ENCODE measurements at regions not wholly inside any gene's neighbourhood (a gene's known extent, or its start where the extent isn't known, plus 50 kb on each side); places are given as distances from the start of the nearest gene placed in this dataset.

- no peak overlapping the region for H3K4me3 ChIP-seq
- no peaks in the 10 kb centered on the region for H3K27me3 ChIP-seq (replicated peaks; ENCODE audit: insufficient read depth)
- no peak overlapping the region for H3K27ac ChIP-seq
- no peaks in the 10 kb centered on the region for H3K36me3 ChIP-seq
- ATAC-seq (ENCODE audit: insufficient number of reproducible peaks, low FRiP score, low read depth) (no peak), DNase-seq (ENCODE audit: low spot score) (no peak)
- peaks cover 0 to 35% of the 10 kb centered on the region in 2 donors for H3K4me1 ChIP-seq (ENCODE audit: control insufficient read depth in 1 of 2, low read depth in 2 of 2)
- H3K9me3 ChIP-seq = no peaks in the 10 kb centered on the region
- TF ChIP-seq, protein P1, sequence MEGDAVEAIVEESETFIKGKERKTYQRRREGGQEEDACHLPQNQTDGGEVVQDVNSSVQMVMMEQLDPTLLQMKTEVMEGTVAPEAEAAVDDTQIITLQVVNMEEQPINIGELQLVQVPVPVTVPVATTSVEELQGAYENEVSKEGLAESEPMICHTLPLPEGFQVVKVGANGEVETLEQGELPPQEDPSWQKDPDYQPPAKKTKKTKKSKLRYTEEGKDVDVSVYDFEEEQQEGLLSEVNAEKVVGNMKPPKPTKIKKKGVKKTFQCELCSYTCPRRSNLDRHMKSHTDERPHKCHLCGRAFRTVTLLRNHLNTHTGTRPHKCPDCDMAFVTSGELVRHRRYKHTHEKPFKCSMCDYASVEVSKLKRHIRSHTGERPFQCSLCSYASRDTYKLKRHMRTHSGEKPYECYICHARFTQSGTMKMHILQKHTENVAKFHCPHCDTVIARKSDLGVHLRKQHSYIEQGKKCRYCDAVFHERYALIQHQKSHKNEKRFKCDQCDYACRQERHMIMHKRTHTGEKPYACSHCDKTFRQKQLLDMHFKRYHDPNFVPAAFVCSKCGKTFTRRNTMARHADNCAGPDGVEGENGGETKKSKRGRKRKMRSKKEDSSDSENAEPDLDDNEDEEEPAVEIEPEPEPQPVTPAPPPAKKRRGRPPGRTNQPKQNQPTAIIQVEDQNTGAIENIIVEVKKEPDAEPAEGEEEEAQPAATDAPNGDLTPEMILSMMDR (IDR thresholded peaks at IDR 0.05) = no peak
These were observed 802.8 kb downstream of the BRD1 start for GRCh38 chr22:49024775-49025440.

GRCh38 chr22:49023879-49024774 is 803.5 kb downstream of the BRD1 start:
- Histone ChIP-seq H3K27ac (no peak overlapping the region), H3K27me3 (replicated peaks; ENCODE audit: insufficient read depth) (no peaks in the 10 kb centered on the region), H3K36me3 (no peaks in the 10 kb centered on the region), H3K4me1 (ENCODE audit: control insufficient read depth in 1 of 2, low read depth in 2 of 2) (peaks cover 0 to 35% of the 10 kb centered on the region in 2 donors), H3K9me3 (no peaks in the 10 kb centered on the region), H3K4me3 (no peak overlapping the region)
- TF ChIP-seq, protein P1 (IDR thresholded peaks at IDR 0.05) = no peak
- ATAC-seq (ENCODE audit: insufficient number of reproducible peaks, low FRiP score, low read depth) = peak; percentile 20
- no peak for DNase-seq (ENCODE audit: low spot score)

DNA sequence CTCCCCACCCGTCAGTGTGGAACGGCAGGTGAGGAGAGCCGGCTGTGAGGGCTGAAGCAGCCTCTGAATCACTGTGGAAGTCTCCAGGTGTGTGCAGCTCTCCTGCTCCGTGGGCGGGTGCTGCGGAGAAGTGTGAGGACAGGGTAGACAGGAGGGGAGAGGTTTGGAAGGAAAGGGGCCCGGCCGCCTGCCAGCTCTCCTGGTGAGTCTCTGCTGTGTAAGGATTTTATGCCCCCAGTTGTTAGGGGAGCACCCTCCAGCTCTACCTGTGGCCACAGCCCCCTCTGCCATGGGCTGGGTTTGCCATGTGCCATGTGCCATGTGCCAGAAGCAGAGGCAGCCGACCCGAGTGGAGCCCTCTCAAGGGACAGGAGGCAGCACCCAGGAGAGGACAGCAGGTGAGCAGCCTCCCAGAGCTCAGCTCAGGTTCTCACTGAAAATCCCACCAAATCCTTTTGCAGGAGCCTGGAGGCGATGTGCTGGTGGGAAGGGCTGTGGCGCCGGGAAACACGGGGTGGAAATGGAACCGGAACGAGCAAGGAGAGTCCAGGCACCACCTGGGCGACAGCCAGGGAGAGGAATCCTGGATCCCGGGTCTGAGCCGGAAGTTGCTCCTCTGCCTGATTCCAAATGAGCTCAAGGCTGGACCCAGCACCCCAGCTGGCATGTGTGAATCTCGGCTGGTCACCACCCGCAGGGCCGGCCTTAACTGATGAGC is 804.4 kb downstream of the BRD1 start:
- Histone ChIP-seq H3K27me3 (replicated peaks; ENCODE audit: insufficient read depth) (no peaks in the 10 kb centered on the region), H3K4me3 (no peak overlapping the region), H3K27ac (no peak overlapping the region), H3K36me3 (no peaks in the 10 kb centered on the region), H3K4me1 (ENCODE audit: control insufficient read depth in 1 of 2, low read depth in 2 of 2) (peaks cover 0 to 35% of the 10 kb centered on the region in 2 donors), H3K9me3 (no peaks in the 10 kb centered on the region)
- DNase-seq (ENCODE audit: low spot score) (no peak), ATAC-seq (ENCODE audit: insufficient number of reproducible peaks, low FRiP score, low read depth) (no peak)
- TF ChIP-seq, protein P1 (IDR thresholded peaks at IDR 0.05) = no peak

DNA sequence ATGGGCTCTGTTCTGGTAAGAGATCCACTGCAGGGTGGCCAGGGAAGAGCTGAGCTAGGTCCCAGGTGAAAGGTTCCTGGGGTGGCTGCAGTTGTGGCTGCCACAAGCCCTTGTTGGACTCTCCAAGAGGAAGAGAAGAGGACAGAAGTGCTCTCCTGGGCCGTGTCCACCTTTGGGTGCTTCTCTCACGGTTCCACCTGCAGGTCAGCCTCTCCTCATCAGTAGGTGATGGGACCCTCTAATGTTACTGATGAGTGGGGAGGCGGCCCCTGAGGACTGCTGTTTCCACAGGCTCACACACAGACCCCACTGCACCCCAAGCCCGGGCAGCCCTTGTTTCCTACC is 804.9 kb downstream of the BRD1 start:
- Histone ChIP-seq H3K9me3 (no peaks in the 10 kb centered on the region), H3K36me3 (no peaks in the 10 kb centered on the region), H3K27ac (peak overlapping the region in 1 of 2 donors; percentile 53), H3K27me3 (replicated peaks; ENCODE audit: insufficient read depth) (no peaks in the 10 kb centered on the region), H3K4me1 (ENCODE audit: control insufficient read depth in 1 of 2, low read depth in 2 of 2) (peaks cover 0 to 35% of the 10 kb centered on the region in 2 donors), H3K4me3 (no peak overlapping the region)
- ATAC-seq (ENCODE audit: insufficient number of reproducible peaks, low FRiP score, low read depth) = no peak
- TF ChIP-seq, protein P1 (IDR thresholded peaks at IDR 0.05) = no peak
- DNase-seq (ENCODE audit: low spot score) = no peak
